D721Med (cell line): ENCODE measurements at regions not wholly inside any gene's neighbourhood (a gene's known extent, or its start where the extent isn't known, plus 50 kb on each side); places are given as distances from the start of the nearest gene placed in this dataset.
"Not testable (repeated sequence)": the region's sequence is repeated elsewhere in the genome, so short reads cannot be mapped to it uniquely, and the experiment has no call there.

ENCODE experiments used
- DNase-seq: peaks from one replicate; pipeline ENCODE4 v3.0.0; 2011; ENCODE audit warnings: low spot score; ENCODE audit not compliant: insufficient read length
- FAIRE-seq: peaks from 2 replicates; lab custom pipeline; 2011; peaks lifted over from hg19 to GRCh38; lab: Jason Lieb, UNC
- TF ChIP-seq, protein P1 (sequence below): IDR thresholded peaks from 2 replicates; pipeline ENCODE4 v1.5.1; 2012; ENCODE audit warnings: mild to moderate bottlenecking, control low read depth; ENCODE audit not compliant: insufficient read depth; ENCODE audit errors: missing control alignments

DNA sequence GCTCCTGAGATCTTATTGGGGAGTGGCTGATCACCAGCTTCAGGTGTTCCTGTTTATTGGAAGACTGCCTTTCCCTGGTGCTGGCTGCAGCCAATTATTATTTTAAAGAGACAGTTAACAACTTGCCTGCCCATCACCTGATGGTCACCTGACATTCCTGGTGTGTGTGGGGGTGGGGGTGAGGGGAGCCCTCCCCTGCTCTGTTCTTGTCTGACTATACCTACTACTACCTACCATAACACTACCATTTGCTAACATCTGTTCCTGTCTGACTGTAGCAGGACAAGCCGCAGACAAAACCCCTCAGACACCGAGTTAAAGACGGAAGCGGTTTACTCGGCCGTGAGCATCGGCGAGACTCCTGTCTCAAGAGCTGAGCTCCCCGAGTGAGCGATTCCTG is 54.9 kb upstream of the NBPF3 start:
- TF ChIP-seq, protein P1, sequence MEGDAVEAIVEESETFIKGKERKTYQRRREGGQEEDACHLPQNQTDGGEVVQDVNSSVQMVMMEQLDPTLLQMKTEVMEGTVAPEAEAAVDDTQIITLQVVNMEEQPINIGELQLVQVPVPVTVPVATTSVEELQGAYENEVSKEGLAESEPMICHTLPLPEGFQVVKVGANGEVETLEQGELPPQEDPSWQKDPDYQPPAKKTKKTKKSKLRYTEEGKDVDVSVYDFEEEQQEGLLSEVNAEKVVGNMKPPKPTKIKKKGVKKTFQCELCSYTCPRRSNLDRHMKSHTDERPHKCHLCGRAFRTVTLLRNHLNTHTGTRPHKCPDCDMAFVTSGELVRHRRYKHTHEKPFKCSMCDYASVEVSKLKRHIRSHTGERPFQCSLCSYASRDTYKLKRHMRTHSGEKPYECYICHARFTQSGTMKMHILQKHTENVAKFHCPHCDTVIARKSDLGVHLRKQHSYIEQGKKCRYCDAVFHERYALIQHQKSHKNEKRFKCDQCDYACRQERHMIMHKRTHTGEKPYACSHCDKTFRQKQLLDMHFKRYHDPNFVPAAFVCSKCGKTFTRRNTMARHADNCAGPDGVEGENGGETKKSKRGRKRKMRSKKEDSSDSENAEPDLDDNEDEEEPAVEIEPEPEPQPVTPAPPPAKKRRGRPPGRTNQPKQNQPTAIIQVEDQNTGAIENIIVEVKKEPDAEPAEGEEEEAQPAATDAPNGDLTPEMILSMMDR: no peak
- DNase-seq (no peak), FAIRE-seq (no peak)

DNA sequence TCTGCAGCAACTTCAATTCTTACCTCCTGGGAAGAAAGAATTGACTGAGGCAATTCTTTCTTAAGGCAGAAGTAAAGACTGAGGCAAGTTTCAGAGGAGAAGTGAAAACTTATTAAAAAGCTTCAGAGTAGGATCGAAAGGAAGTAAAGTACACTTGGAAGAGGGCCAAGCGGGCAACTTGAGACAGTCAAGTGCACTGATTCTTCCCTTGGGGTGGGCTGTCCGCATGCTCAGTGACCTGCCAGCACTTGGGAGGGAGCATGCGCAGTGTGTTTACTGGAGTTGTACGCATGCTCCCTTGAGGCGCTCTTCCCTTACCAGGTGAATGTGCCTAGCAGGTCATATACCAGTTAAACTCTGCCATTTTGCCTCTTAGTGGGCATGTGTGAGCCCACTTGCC is 55.3 kb upstream of the NBPF3 start:
- no peak for FAIRE-seq
- TF ChIP-seq, protein P1: no peak
- no peak for DNase-seq

DNA sequence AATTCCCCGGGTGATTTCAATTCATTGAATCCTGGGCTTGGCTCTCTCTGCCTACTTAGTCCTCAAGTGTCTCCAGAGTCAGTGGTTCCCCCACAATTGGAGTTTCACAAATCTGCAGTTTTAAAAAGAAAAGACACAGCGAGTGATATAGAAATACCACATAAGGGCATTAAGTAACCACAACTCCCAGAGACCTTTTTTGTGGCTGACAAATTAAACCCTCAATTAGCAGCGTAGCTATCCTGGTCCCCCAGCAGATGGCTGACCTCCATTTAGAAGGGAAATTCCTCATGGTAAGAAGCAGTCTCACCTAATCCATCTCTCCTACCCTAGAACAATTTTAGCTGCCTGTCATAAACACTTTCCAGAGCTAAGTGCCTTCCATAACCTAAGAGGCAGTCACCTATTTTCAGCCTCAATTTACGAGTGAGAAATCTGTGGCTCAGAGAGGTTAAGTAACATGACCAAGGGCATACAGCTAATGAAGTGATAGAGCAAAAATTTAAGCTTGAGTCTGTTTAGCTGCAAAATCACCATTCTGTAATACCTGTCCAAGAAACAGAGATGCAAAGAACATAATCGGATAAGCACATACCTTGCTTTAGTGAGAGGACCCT is 56.0 kb upstream of the NBPF3 start:
- DNase-seq (no peak), FAIRE-seq (no peak)
- TF ChIP-seq, protein P1: no peak

DNA sequence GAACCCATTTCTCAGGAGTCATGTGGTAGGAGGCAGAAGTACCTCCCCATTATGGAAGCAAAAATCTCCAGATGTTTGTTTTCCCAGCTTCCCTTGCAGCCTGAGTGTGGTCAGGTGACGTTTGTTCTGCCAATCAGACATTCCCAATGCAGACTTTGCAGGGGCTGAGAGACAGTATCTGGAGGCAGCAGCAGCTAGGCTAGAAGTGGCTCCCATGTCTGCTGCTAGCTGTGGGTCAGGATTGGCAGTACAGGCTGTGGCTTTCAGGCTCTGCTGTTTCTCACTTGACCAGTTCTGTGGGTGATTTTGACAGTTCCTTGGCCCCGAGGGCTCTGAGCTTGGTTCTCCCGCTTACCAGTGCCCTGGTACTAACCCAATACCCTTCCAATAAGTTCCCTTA is 58.6 kb upstream of the NBPF3 start:
- FAIRE-seq (no peak), DNase-seq (no peak)
- TF ChIP-seq, protein P1: no peak

DNA sequence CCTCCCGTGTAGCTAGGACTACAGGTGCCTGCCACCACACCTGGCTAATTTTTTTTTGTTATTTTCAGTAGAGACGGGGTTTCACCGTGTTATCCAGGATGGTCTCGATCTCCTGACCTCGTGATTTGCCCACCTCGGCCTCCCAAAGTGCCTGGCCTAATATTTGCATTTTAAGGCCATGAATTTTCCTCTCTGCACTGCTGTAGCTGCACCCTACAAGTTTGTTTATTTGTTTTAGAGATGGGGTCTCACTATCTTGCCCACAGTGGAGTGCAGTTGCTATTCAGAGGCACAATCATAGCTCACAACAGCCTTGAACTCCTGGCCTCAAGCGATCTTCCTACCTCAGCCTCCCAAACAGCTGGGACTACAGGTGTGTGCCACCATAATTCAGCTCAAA is 59.8 kb upstream of the NBPF3 start:
- not testable (repeated sequence) for FAIRE-seq, DNase-seq

DNA sequence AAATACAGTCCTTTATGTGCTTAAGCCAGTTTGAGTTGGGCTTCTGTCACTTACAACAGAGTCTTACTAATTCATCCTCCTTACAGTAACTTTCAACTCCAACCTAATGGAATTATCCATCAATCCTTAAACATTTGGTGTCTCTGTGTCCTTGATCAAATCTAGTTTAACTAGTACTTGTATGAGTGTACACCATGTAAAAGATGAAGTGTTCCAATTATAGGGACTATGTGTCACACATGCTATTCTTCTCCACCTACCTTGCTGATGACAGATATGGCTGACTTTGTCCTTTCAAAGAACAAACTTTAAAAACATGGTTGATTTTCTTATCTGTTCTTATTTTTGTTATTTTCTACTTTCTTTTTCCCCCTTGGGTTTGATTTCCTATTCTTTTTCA is 60.4 kb upstream of the NBPF3 start:
- TF ChIP-seq, protein P1: no peak
- DNase-seq (no peak), FAIRE-seq (no peak)

DNA sequence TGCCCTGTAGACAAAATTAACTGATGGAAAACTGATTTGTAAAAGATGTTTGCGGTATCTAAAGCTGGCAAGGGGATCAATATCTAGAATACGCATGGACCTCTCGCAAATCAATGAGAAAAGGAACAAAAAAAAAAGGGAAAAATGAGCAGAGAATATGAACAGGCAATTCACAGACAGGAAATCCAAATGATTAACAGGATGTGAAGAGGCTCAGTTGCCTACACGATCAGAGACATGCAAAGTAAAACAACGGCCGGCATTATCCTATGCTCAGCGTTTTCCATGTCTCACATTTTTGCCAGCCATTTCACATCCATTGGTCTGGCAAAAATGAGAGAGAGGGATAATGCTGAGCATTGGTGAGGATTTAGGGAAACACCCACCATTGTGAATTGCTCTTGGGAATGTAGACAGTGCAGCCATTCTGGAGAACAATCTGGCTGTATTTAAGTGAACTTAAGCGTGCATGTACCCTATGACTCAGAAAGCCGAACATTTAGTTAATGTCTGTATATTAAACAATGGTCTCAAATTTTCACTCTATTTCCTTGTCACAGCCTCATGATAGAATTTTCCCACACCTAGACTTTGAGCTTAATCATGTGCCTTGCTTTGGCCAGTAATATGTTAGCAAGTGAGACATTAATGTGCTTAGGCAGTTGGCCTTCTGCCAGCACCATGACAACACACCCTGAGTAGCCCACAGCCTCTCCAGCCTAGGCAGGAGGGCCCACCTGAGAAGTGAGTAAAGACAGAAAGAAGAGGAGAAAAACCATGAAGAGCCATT is 61.0 kb upstream of the NBPF3 start:
- DNase-seq (no peak), FAIRE-seq (no peak)
- TF ChIP-seq, protein P1: no peak
